ENCODE measurements at regions not wholly inside any gene's neighbourhood (a gene's known extent, or its start where the extent isn't known, plus 50 kb on each side); places are given as distances from the start of the nearest gene placed in this dataset.

DNA sequence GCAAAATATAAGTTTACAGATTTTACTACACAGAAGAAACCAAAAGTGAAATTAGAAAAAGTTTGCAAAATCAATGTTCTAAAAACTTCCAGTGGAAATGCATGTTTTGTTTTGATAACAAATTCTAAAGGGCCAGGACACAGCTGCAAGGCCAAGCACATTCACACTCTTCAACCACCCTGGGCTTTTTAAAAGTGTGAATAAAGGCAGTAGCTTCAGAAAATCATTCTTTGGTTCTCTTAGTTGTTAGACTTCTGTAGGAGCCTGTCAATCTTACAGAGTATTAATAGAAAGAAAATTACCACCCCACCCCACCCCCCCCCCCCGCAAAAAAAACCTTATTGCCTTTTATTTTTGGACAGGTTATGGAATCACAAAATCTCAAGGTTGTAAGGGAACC lies 105.2 kb upstream of the EGLN3 start:
- no peak overlapping the region for H3K27ac ChIP-seq (ENCODE audit: extremely low read length, insufficient read depth, low read length)
- CTCF ChIA-PET (ENCODE audit: low intra/inter-chr PET ratio, low total read pairs), result no interaction called here

More for the DNA sequence above, 105.2 kb upstream of the EGLN3 start:
- no peak for ATAC-seq
- H3K9me3 ChIP-seq (ENCODE audit: low read length), result no peaks in the 10 kb centered on the region
- in situ Hi-C loops (cut with HindIII; ENCODE audit: extremely low pct_ligation_motif_present, low pct_unique_long_range_greater_than_20kb), result no loop called here
- peaks cover 0 to 2% of the 10 kb centered on the region in 2 experiments; a peak in 2 of 5 replicates for H3K27me3 ChIP-seq (ENCODE audit: control insufficient read depth in 1 of 2, insufficient read depth in 2 of 2, low read length in 2 of 2)
- H3K4me1 ChIP-seq (ENCODE audit: insufficient read depth, low read length), result peaks cover 79% of the 10 kb centered on the region
- H2AFZ ChIP-seq (ENCODE audit: low read length), result no peak overlapping the region
- TF ChIP-seq PCBP1 (IDR thresholded peaks at IDR 0.05; ENCODE audit: borderline replicate concordance, low read depth, low read length), result 0 out of 2 replicates have a peak, but pooled peaks have one; percentile 43
- TF ChIP-seq HNRNPK (IDR thresholded peaks at IDR 0.05; ENCODE audit: low read depth, low read length, poor library complexity, severe bottlenecking), result peak; percentile 94
- TF ChIP-seq ZNF34 (CRISPR knock-in tag; IDR thresholded peaks at IDR 0.05; ENCODE audit: borderline replicate concordance), result no peak
- TF ChIP-seq, protein P1, sequence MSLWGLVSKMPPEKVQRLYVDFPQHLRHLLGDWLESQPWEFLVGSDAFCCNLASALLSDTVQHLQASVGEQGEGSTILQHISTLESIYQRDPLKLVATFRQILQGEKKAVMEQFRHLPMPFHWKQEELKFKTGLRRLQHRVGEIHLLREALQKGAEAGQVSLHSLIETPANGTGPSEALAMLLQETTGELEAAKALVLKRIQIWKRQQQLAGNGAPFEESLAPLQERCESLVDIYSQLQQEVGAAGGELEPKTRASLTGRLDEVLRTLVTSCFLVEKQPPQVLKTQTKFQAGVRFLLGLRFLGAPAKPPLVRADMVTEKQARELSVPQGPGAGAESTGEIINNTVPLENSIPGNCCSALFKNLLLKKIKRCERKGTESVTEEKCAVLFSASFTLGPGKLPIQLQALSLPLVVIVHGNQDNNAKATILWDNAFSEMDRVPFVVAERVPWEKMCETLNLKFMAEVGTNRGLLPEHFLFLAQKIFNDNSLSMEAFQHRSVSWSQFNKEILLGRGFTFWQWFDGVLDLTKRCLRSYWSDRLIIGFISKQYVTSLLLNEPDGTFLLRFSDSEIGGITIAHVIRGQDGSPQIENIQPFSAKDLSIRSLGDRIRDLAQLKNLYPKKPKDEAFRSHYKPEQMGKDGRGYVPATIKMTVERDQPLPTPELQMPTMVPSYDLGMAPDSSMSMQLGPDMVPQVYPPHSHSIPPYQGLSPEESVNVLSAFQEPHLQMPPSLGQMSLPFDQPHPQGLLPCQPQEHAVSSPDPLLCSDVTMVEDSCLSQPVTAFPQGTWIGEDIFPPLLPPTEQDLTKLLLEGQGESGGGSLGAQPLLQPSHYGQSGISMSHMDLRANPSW (CRISPR knock-in tag; IDR thresholded peaks at IDR 0.05; ENCODE audit: borderline replicate concordance), result no peak
- BruUV-seq (replicated peaks), result no TSS peak
- H4K20me1 ChIP-seq (ENCODE audit: insufficient read depth, low read length), result no peaks in the 10 kb centered on the region
- 11% methylated on average over 1 of the region's 1 CpG for WGBS (ENCODE audit: low lambda C conversion rate)
- no peak overlapping the region for H3K4me2 ChIP-seq (ENCODE audit: low read depth, low read length)
- intact Hi-C loops (cut with micrococcal nuclease; ENCODE audit: unreplicated experiment), result no loop called here
- no peaks in the 10 kb centered on the region for H3K36me3 ChIP-seq (replicated peaks in 1 of 2; ENCODE audit: control insufficient read depth in 1 of 2, insufficient read depth in 2 of 2, low read length in 2 of 2)
- no peak overlapping the region for H3K4me3 ChIP-seq (replicated peaks in 1 of 3; ENCODE audit: insufficient read depth in 1 of 3, low read depth in 2 of 3, low read length in 3 of 3)
- no peak for FAIRE-seq
- POLR2A ChIA-PET, result interaction anchor here (0.7 to 1.5 kb wide), 2 partner anchors 8 to 26 kb away, joined by 3 to 4 read pairs; no protein-coding TSS in a partner anchor
- DNase-seq (ENCODE audit: low spot score), result no peak
- no peak overlapping the region for H3K9ac ChIP-seq (ENCODE audit: insufficient read depth, low read depth, low read length)
- H3K79me2 ChIP-seq (ENCODE audit: insufficient read depth, low read length), result no peaks in the 10 kb centered on the region

Measured in HepG2 (cell line).